ENCODE measurements at regions not wholly inside any gene's neighbourhood (a gene's known extent, or its start where the extent isn't known, plus 50 kb on each side); places are given as distances from the start of the nearest gene placed in this dataset.

DNA sequence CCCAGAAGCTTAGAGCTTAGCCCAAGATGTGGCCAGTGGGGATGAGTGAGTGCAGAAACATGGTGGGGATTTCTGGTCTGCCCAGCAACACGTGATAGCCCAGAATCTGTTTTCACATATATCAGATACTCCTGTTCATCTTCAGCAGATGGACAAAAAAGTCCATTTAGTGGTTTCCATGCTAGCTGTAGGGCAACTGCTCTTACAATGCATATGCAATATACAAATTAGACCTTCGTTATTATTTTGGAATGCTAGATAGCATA, 96.9 kb upstream of the SGIP1 start:
- intact Hi-C loops (cut with micrococcal nuclease; ENCODE audit: unreplicated experiment), result loop anchor here (2.0 kb wide), 1 partner anchor 40 kb away; no protein-coding TSS in a partner anchor

More for the DNA sequence above, 96.9 kb upstream of the SGIP1 start:
- ATAC-seq (peak; percentile 54), FAIRE-seq (no peak), DNase-seq (ENCODE audit: low read depth, low spot score) (no peak)
- no peak overlapping the region for H3K4me2 ChIP-seq (ENCODE audit: control insufficient read depth, insufficient read depth)
- H3K27me3 ChIP-seq (replicated peaks in 1 of 2; ENCODE audit: control insufficient read depth in 2 of 2, insufficient read depth in 2 of 2, low read length in 1 of 2), result no peaks in the 10 kb centered on the region
- no peaks in the 10 kb centered on the region for H3K79me2 ChIP-seq (ENCODE audit: control insufficient read depth, insufficient read depth, low read length)
- H3K27ac ChIP-seq (ENCODE audit: control insufficient read depth, insufficient read depth), result peak overlapping the region; percentile 7; the same call in 1 of the 2 replicates
- ChIA-PET POLR2A (interaction anchor here (0.7 to 2.8 kb wide), 4 partner anchors 10 to 62 kb away, joined by 8 to 10 read pairs (median 9); no protein-coding TSS in a partner anchor), RAD21 (ENCODE audit: unreplicated experiment) (interaction anchor here (0.6 to 4.6 kb wide), 26 partner anchors 9 to 189 kb away, joined by 3 to 53 read pairs (median 8); no protein-coding TSS in a partner anchor), CTCF (interaction anchor here (0.9 to 5.8 kb wide), 32 partner anchors 9 to 582 kb away, joined by 3 to 94 read pairs (median 8); no protein-coding TSS in a partner anchor), SMC1A (ENCODE audit: uncharacterized antibody, unreplicated experiment) (interaction anchor here (0.6 to 5.6 kb wide), 36 partner anchors 9 to 195 kb away, joined by 3 to 90 read pairs (median 6); no protein-coding TSS in a partner anchor)
- H3K4me1 ChIP-seq (ENCODE audit: control insufficient read depth, insufficient read depth, low read length), result peaks cover 31% of the 10 kb centered on the region
- WGBS (ENCODE audit: insufficient coverage, insufficient replicate concordance, low lambda C conversion rate, missing lambda C conversion rate), result 90% methylated on average over 2 of the region's 2 CpGs
- TF ChIP-seq SKIL (IDR thresholded peaks at IDR 0.05; ENCODE audit: low read depth, poor library complexity, severe bottlenecking) (no peak), SP1 (IDR thresholded peaks at IDR 0.05; ENCODE audit: low read depth, low read length) (no peak), RFX5 (IDR thresholded peaks at IDR 0.05; ENCODE audit: low read depth, low read length) (peak; percentile 82), CREB1 (IDR thresholded peaks at IDR 0.05; ENCODE audit: low read depth) (0 out of 2 replicates have a peak, but pooled peaks have one; percentile 29), IKZF1 (conservative IDR thresholded peaks at IDR 0.05) (no peak)
- no peaks in the 10 kb centered on the region for H4K20me1 ChIP-seq (ENCODE audit: control insufficient read depth, insufficient read depth)
- H3K9me3 ChIP-seq (replicated peaks; ENCODE audit: control insufficient read depth, insufficient read depth, low read length), result no peaks in the 10 kb centered on the region; the same call in 2 of the 3 replicates
- H3K36me3 ChIP-seq (ENCODE audit: control insufficient read depth in 2 of 2, insufficient read depth in 2 of 2, low read length in 1 of 2), result no peaks in the 10 kb centered on the region
- peak overlapping the region; percentile 51 for H2AFZ ChIP-seq (ENCODE audit: control insufficient read depth, low read depth, low read length)
- in situ Hi-C loops (cut with MboI), result loop anchor here (5.0 kb wide), 1 partner anchor 35 kb away; no protein-coding TSS in a partner anchor
- H3K4me3 ChIP-seq, result no peak overlapping the region
- no peak overlapping the region for H3K9ac ChIP-seq (ENCODE audit: control insufficient read depth, insufficient read depth, low read length)
- no TSS peak for BruUV-seq (replicated peaks)

Data from GM12878 (cell line).